Adrenal gland (tissue), 9 donors: ENCODE measurements at regions not wholly inside any gene's neighbourhood (a gene's known extent, or its start where the extent isn't known, plus 50 kb on each side); places are given as distances from the start of the nearest gene placed in this dataset.

Source experiments
- DNase-seq, 7 donors: peaks; one replicate each; pipeline ENCODE4 v3.0.0-alpha.2; 2019 to 2020
- H3K27ac ChIP-seq, 5 donors: fragments of 200-600 bp; sonication (generic) in 4 of 5; 1 replicate in 3 of 5; 2 replicates in 2 of 5; pipeline versions ENCODE4 v1.5.1 to v1.8.0; 2016 to 2020; ENCODE audit warnings: mild to moderate bottlenecking in 1 of 5
- H3K27me3 ChIP-seq: fragments of 200-600 bp; 2 replicates; pipeline ENCODE4 v1.8.0; 2021
- H3K36me3 ChIP-seq, 2 donors: fragments of 200-600 bp; replicated peaks in 1 of 2; 1 replicate in 1 of 2; 2 replicates in 1 of 2; pipeline versions ENCODE4 v1.5.1 to v1.8.0; 2018 to 2022
- H3K4me1 ChIP-seq, 2 donors: fragments of 200-600 bp; replicated peaks in 1 of 2; 1 replicate in 1 of 2; 2 replicates in 1 of 2; pipeline versions ENCODE4 v1.5.1 to v1.8.0; 2018 to 2021
- H3K4me3 ChIP-seq, 4 donors: fragments of 200-600 bp; sonication (generic) in 3 of 4; one replicate each; pipeline ENCODE4 v1.5.1; 2016 to 2018
- H3K9me3 ChIP-seq, 3 donors: fragments of 200-600 bp; sonication (generic) in 1 of 3; replicated peaks in 1 of 3; 1 replicate in 2 of 3; 2 replicates in 1 of 3; pipeline versions ENCODE4 v1.5.1 to v1.8.0; 2016 to 2021
- CTCF ChIP-seq, 6 experiments: fragments of 450-650 bp in 4 of 6; fragments of 200-600 bp in 2 of 6; sonication (generic) in 1 of 6; IDR thresholded peaks; 1 replicate in 5 of 6; 2 replicates in 1 of 6; pipeline versions ENCODE4 v1.5.1 to v1.8.0; 2016 to 2021; ENCODE audit warnings: antibody characterized with exemption in 6 of 6, mild to moderate bottlenecking in 2 of 6, moderate library complexity in 1 of 6
- POLR2A ChIP-seq, 2 donors: fragments of 450-650 bp; IDR thresholded peaks; one replicate each; pipeline ENCODE4 v1.6.1; 2017; ENCODE audit warnings: antibody characterized with exemption in 2 of 2, mild to moderate bottlenecking in 2 of 2, moderate library complexity in 1 of 2
- WGBS, 4 donors: extraction: QIAGEN DNeasy Blood & Tissue Kit in 2 of 4; methylation state at CpG; one replicate each; pipeline versions ENCODE4 v1.1.5 to v1.1.7; 2013 to 2017; 5-methylcytosine and 5-hydroxymethylcytosine counted together
- intact Hi-C, 2 donors: fragments of 100-400 bp; cut with DNase I; formaldehyde crosslinking; loops; one replicate each; pipeline versions ENCODE4 v1.14.1 to v1.15.0; 2022 to 2023
- donor health status: healthy with polysubstance abuse.
- donor health status: Bipolar disorder and iron deficiency.
- donor health status: DM: yes; HTN: yes; CAD: no.
- donor health status: DM: no; HTN: no; CAD: no.
- donor health status: DM: no; HTN: no; CAD: no.

- intact Hi-C loops: no loop called here
- 50 to 66% (median 62%) methylated on average over 2 of the region's 2 CpGs for WGBS, 4 donors
- no peak for DNase-seq
- Histone ChIP-seq H3K4me1 (no peaks in the 10 kb centered on the region), H3K27me3 (peaks cover 3% of the 10 kb centered on the region), H3K4me3 (no peak overlapping the region), H3K27ac (no peak overlapping the region), H3K9me3 (no peaks in the 10 kb centered on the region), H3K36me3 (no peaks in the 10 kb centered on the region)
- TF ChIP-seq CTCF (IDR thresholded peaks at IDR 0.05): no peak
- no peak for TF ChIP-seq POLR2A (IDR thresholded peaks at IDR 0.05)
Observed at GRCh38 chr17:71395901-71396300, 724.9 kb upstream of the SOX9 start.

- Histone ChIP-seq H3K27me3 (peaks cover 3% of the 10 kb centered on the region), H3K4me1 (no peaks in the 10 kb centered on the region), H3K4me3 (no peak overlapping the region), H3K27ac (no peak overlapping the region), H3K9me3 (no peaks in the 10 kb centered on the region), H3K36me3 (no peaks in the 10 kb centered on the region)
- no peak for DNase-seq
- intact Hi-C loops: no loop called here
- TF ChIP-seq POLR2A (IDR thresholded peaks at IDR 0.05): no peak
- no peak for TF ChIP-seq CTCF (IDR thresholded peaks at IDR 0.05)
- WGBS, 4 donors: 72 to 84% (median 80%) methylated on average over 3 of the region's 3 CpGs
Observed at GRCh38 chr17:71396711-71397110, 724.1 kb upstream of the SOX9 start.

- H3K27me3 ChIP-seq: peaks cover 3% of the 10 kb centered on the region
- no peak for DNase-seq
- no peak overlapping the region for H3K4me3 ChIP-seq
- no peaks in the 10 kb centered on the region for H3K9me3 ChIP-seq
- 62 to 80% (median 63%) methylated on average over 2 of the region's 2 CpGs for WGBS, 4 donors
- no peak overlapping the region for H3K27ac ChIP-seq
- no peaks in the 10 kb centered on the region for H3K4me1 ChIP-seq
- no peak for TF ChIP-seq CTCF (IDR thresholded peaks at IDR 0.05)
- no peak for TF ChIP-seq POLR2A (IDR thresholded peaks at IDR 0.05)
- intact Hi-C loops: no loop called here
- no peaks in the 10 kb centered on the region for H3K36me3 ChIP-seq
Observed at GRCh38 chr17:71398025-71398424, 722.8 kb upstream of the SOX9 start.

GRCh38 chr17:71398800-71399219, 722.0 kb upstream of the SOX9 start:
- intact Hi-C loops: no loop called here
- no peaks in the 10 kb centered on the region for H3K9me3 ChIP-seq
- TF ChIP-seq CTCF (IDR thresholded peaks at IDR 0.05): no peak
- no peak for TF ChIP-seq POLR2A (IDR thresholded peaks at IDR 0.05)
- H3K4me1 ChIP-seq: no peaks in the 10 kb centered on the region
- no peak for DNase-seq
- no peak overlapping the region for H3K4me3 ChIP-seq
- H3K36me3 ChIP-seq: no peaks in the 10 kb centered on the region
- WGBS, 4 donors: 16 to 39% (median 28%) methylated on average over 4 of the region's 4 CpGs
- H3K27ac ChIP-seq: no peak overlapping the region
- peaks cover 3% of the 10 kb centered on the region for H3K27me3 ChIP-seq
